HepG2 (cell line): ENCODE measurements at regions not wholly inside any gene's neighbourhood (a gene's known extent, or its start where the extent isn't known, plus 50 kb on each side); places are given as distances from the start of the nearest gene placed in this dataset.

ENCODE experiments used
- ATAC-seq: fragments of 200-7000 bp; cut with Tn5 transposase; 3 replicates; pipeline ENCODE4 v1.9.1; 2020; ENCODE audit warnings: mild to moderate bottlenecking, moderate library complexity
- BruUV-seq: library from RNA; stranded (reverse); fragments of 400-500 nt; replicated peaks from 2 replicates; lab custom pipeline; 2021; lab: Mats Ljungman, UMichigan
- CTCF ChIA-PET: fragments of 300-600 bp; formaldehyde crosslinking; extraction: SDS; loops from one replicate; lab custom pipeline; 2021; ENCODE audit warnings: low total read pairs, inconsistent platforms, low intra/inter-chr PET ratio; lab: Yijun Ruan, JAX
- POLR2A ChIA-PET: fragments of 350-600 bp; sonication (Branson Sonifier 250); formaldehyde crosslinking; loops from one replicate; lab custom pipeline; 2020; ENCODE audit warnings: antibody characterized with exemption, inconsistent platforms; lab: Yijun Ruan, JAX
- DNase-seq: peaks from one replicate; pipeline ENCODE4 v3.0.0-alpha.2; 2015; ENCODE audit warnings: low spot score
- FAIRE-seq: peaks from 3 replicates; lab custom pipeline; 2011; peaks lifted over from hg19 to GRCh38; lab: Jason Lieb, UNC
- H2AFZ ChIP-seq: one replicate; pipeline ENCODE4 v1.6.1; 2011; ENCODE audit warnings: low read length, inconsistent platforms
- H3K27ac ChIP-seq: fragments of 300-600 bp; 3 replicates; pipeline ENCODE4 v1.8.0; 2011; ENCODE audit warnings: mixed run types, mild to moderate bottlenecking, mixed read lengths, low read length, inconsistent platforms; ENCODE audit not compliant: insufficient read depth; ENCODE audit errors: extremely low read length
- H3K27me3 ChIP-seq, 2 experiments: fragments of 200-600 bp in 1 of 2; 2 replicates in 1 of 2; 3 replicates in 1 of 2; pipeline versions ENCODE4 v1.6.0 to v1.8.0; 2011; ENCODE audit warnings: low read length in 2 of 2, mild to moderate bottlenecking in 2 of 2, moderate library complexity in 2 of 2, inconsistent platforms in 1 of 2; ENCODE audit not compliant: insufficient read depth in 2 of 2, control insufficient read depth in 1 of 2
- H3K36me3 ChIP-seq, 2 experiments: fragments of 200-600 bp in 1 of 2; replicated peaks in 1 of 2; 2 replicates in 1 of 2; 3 replicates in 1 of 2; pipeline versions ENCODE4 v1.5.1 to v1.8.0; 2011; ENCODE audit warnings: low read length in 2 of 2, inconsistent platforms in 1 of 2; ENCODE audit not compliant: insufficient read depth in 2 of 2, control insufficient read depth in 1 of 2
- H3K4me1 ChIP-seq: 2 replicates; pipeline ENCODE4 v1.5.1; 2012; ENCODE audit warnings: low read length, inconsistent platforms; ENCODE audit not compliant: insufficient read depth
- H3K4me2 ChIP-seq: 2 replicates; pipeline ENCODE4 v1.6.0; 2011; ENCODE audit warnings: low read depth, low read length, inconsistent platforms
- H3K4me3 ChIP-seq, 3 experiments: fragments of 200-600 bp in 1 of 3; sonication (generic), shearing (Covaris generic) in 1 of 3; replicated peaks in 1 of 3; 2 replicates each; pipeline ENCODE4 v1.5.1; 2011 to 2016; ENCODE audit warnings: low read length in 3 of 3, inconsistent platforms in 2 of 3, low read depth in 2 of 3, mild to moderate bottlenecking in 2 of 3, control low read depth in 1 of 3, mixed read lengths in 1 of 3; ENCODE audit not compliant: insufficient read depth in 1 of 3
- H3K79me2 ChIP-seq: one replicate; pipeline ENCODE4 v1.6.1; 2011; ENCODE audit warnings: low read length, inconsistent platforms; ENCODE audit not compliant: insufficient read depth
- H3K9ac ChIP-seq: 2 replicates; pipeline ENCODE4 v1.6.0; 2011; ENCODE audit warnings: mild to moderate bottlenecking, low read depth, low read length, inconsistent platforms; ENCODE audit not compliant: insufficient read depth
- H3K9me3 ChIP-seq: 2 replicates; pipeline ENCODE4 v1.5.1; 2012; ENCODE audit warnings: mild to moderate bottlenecking, low read length
- H4K20me1 ChIP-seq: 2 replicates; pipeline ENCODE4 v1.6.0; 2011; ENCODE audit warnings: inconsistent platforms, mild to moderate bottlenecking, low read length, moderate library complexity; ENCODE audit not compliant: insufficient read depth
- DMAP1 ChIP-seq: IDR thresholded peaks from 2 replicates; pipeline ENCODE4 v1.6.1; 2016
- ZKSCAN8 ChIP-seq: IDR thresholded peaks from 2 replicates; pipeline ENCODE4 v1.6.1; 2016; ENCODE audit warnings: borderline replicate concordance, missing genetic modification reagents, missing compliant biosample characterization
- ZNF768 ChIP-seq: sonication (generic); formaldehyde crosslinking; IDR thresholded peaks from 2 replicates; pipeline ENCODE4 v1.4.0; 2020; ENCODE audit warnings: missing genetic modification reagents
- ZNF850 ChIP-seq: sonication (generic); formaldehyde crosslinking; conservative IDR thresholded peaks from 2 replicates; pipeline ENCODE4 v1.9.0; 2021; ENCODE audit warnings: mild to moderate bottlenecking, missing genetic modification reagents
- WGBS: methylation state at CpG from one replicate; pipeline ENCODE4 v1.1.6; 2017; ENCODE audit warnings: low lambda C conversion rate; 5-methylcytosine and 5-hydroxymethylcytosine counted together
- in situ Hi-C: cut with HindIII; loops from 2 replicates; pipeline ENCODE4 v1.10.0; 2017; ENCODE audit warnings: low pct_unique_long_range_greater_than_20kb; ENCODE audit not compliant: extremely low pct_ligation_motif_present
- intact Hi-C: fragments of 100-400 bp; cut with micrococcal nuclease; formaldehyde crosslinking; loops from one replicate; pipeline ENCODE4 v1.10.0; 2022; ENCODE audit not compliant: unreplicated experiment
- TF ChIP-seq, protein P1 (sequence below), 2 experiments: fragments of 450-650 bp in 1 of 2; sonication (generic) in 1 of 2; formaldehyde crosslinking; IDR thresholded peaks; 2 replicates each; pipeline versions ENCODE4 v1.5.0 to v1.8.0; 2020 to 2022; ENCODE audit warnings: mild to moderate bottlenecking in 1 of 2, missing genetic modification reagents in 1 of 2
- TF ChIP-seq, protein P2 (sequence below): sonication (generic); formaldehyde crosslinking; IDR thresholded peaks from 2 replicates; pipeline ENCODE4 v1.4.0; 2020; ENCODE audit warnings: mild to moderate bottlenecking, missing genetic modification reagents

DNA sequence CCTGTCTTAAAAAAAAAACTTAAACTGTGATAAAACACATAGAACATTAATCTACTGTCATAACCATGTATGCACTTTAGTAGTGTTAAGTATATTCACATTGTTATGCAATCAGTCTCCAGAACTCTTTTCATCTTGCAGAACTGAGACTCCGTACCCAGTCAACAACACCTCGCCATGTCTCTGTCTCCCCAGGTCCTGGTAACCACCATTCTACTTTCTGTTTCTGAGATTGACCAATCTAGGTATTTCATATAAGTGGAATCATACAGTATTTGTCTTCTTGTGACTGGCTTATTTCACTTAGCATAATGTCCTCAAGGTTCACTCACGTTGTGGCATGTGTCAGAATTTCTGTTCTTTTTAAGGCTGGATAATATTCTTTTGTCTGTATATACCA is 290.8 kb upstream of the CXCR4 start:
- Histone ChIP-seq H3K27me3 (peaks cover 0 to 31% of the 10 kb centered on the region in 2 experiments; a peak in 3 of 5 replicates), H4K20me1 (no peaks in the 10 kb centered on the region), H3K4me1 (no peaks in the 10 kb centered on the region), H3K79me2 (no peaks in the 10 kb centered on the region), H3K27ac (no peak overlapping the region), H3K4me2 (no peak overlapping the region), H2AFZ (no peak overlapping the region), H3K9me3 (no peaks in the 10 kb centered on the region), H3K36me3 (no peaks in the 10 kb centered on the region), H3K9ac (no peak overlapping the region), H3K4me3 (no peak overlapping the region)
- TF ChIP-seq, protein P1, sequence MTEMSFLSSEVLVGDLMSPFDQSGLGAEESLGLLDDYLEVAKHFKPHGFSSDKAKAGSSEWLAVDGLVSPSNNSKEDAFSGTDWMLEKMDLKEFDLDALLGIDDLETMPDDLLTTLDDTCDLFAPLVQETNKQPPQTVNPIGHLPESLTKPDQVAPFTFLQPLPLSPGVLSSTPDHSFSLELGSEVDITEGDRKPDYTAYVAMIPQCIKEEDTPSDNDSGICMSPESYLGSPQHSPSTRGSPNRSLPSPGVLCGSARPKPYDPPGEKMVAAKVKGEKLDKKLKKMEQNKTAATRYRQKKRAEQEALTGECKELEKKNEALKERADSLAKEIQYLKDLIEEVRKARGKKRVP (CRISPR knock-in tag; IDR thresholded peaks at IDR 0.05) = no peak
- TF ChIP-seq ZNF850 (no peak), ZNF768 (CRISPR knock-in tag) (no peak), DMAP1 (no peak), ZKSCAN8 (CRISPR knock-in tag) (no peak)
- TF ChIP-seq, protein P2, sequence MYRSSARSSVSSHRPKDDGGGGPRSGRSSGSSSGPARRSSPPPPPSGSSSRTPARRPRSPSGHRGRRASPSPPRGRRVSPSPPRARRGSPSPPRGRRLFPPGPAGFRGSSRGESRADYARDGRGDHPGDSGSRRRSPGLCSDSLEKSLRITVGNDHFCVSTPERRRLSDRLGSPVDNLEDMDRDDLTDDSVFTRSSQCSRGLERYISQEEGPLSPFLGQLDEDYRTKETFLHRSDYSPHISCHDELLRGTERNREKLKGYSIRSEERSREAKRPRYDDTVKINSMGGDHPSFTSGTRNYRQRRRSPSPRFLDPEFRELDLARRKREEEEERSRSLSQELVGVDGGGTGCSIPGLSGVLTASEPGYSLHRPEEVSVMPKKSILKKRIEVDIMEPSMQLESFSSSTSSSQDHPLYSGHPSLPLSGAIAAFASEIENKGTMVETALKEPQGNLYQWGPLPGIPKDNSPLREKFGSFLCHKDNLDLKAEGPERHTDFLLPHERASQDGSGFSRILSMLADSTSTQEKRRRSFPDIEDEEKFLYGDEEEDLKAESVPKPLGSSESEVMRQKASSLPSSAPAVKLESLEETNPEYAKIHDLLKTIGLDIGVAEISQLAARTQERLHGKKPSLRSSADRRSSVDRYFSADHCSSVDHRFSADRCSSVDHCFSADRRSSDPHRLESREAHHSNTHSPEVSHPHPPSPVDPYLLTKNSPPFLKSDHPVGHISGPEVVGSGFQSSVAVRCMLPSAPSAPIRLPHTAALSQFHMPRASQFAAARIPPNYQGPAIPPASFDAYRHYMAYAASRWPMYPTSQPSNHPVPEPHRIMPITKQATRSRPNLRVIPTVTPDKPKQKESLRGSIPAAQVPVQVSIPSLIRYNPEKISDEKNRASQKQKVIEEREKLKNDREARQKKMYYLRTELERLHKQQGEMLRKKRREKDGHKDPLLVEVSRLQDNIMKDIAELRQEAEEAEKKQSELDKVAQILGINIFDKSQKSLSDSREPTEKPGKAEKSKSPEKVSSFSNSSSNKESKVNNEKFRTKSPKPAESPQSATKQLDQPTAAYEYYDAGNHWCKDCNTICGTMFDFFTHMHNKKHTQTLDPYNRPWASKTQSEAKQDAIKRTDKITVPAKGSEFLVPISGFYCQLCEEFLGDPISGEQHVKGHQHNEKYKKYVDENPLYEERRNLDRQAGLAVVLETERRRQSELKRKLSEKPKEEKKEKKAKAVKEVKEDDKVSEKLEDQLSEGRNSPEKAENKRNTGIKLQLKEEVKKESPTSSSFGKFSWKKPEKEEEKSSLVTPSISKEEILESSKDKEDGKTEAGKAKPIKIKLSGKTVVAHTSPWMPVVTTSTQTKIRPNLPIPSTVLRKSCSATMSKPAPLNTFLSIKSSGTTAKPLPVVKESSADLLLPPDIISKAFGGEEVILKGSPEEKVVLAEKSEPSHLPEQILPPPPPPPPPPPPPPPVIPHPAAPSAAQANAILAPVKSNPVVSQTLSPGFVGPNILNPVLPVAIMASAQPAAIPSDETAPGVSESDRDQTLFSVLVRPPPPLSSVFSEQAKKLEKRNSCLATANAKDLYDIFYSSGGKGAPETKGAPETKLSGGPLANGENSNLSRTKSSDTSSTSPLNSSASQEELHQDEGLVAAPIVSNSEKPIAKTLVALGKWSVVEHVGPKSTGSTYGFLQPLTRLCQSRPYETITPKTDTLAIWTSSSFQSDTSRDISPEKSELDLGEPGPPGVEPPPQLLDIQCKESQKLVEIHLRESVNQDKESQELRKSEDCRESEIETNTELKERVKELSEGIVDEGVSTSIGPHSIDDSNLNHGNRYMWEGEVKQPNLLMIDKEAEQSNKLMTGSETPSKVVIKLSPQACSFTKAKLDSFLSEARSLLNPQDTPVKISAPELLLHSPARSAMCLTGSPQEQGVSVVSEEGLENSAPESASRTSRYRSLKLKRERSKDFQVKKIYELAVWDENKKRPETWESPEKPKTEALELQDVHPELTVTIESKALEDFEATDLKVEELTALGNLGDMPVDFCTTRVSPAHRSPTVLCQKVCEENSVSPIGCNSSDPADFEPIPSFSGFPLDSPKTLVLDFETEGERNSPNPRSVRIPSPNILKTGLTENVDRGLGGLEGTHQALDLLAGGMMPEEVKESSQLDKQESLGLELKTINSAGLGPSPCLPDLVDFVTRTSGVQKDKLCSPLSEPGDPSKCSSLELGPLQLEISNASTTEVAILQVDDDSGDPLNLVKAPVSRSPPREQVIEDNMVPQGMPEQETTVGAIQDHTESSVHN = no peak
- FAIRE-seq = no peak
- WGBS = 11% methylated on average over 3 of the region's 3 CpGs
- DNase-seq = no peak
- in situ Hi-C loops = no loop called here
- intact Hi-C loops = no loop called here
- POLR2A ChIA-PET = no interaction called here
- BruUV-seq = no TSS peak
- ATAC-seq = no peak
- CTCF ChIA-PET = no interaction called here
